H9 (cell line): ENCODE measurements at regions not wholly inside any gene's neighbourhood (a gene's known extent, or its start where the extent isn't known, plus 50 kb on each side); places are given as distances from the start of the nearest gene placed in this dataset.

Source experiments
- DNase-seq: peaks from one replicate; pipeline ENCODE4 v3.0.0-alpha.2; 2017
- H2AFZ ChIP-seq: one replicate; pipeline ENCODE4 v1.6.1; 2013; ENCODE audit warnings: mild to moderate bottlenecking, low read length, control low read depth, moderate library complexity
- H2AK5ac ChIP-seq: 2 replicates; pipeline ENCODE4 v1.6.1; 2013; ENCODE audit warnings: low read length, control low read depth, mixed read lengths; ENCODE audit not compliant: insufficient read length
- H2BK120ac ChIP-seq: one replicate; pipeline ENCODE4 v1.6.1; 2013; ENCODE audit warnings: low read depth, mild to moderate bottlenecking, low read length, control low read depth, inconsistent platforms; ENCODE audit not compliant: poor library complexity, severe bottlenecking
- H2BK12ac ChIP-seq: 2 replicates; pipeline ENCODE4 v1.6.1; 2013; ENCODE audit warnings: low read length, control low read depth, mixed read lengths, low read depth; ENCODE audit not compliant: insufficient read length
- H2BK15ac ChIP-seq: 2 replicates; pipeline ENCODE4 v1.6.1; 2013; ENCODE audit warnings: low read depth, low read length, control low read depth
- H2BK20ac ChIP-seq: one replicate; pipeline ENCODE4 v1.6.1; 2013; ENCODE audit warnings: low read depth, mild to moderate bottlenecking, low read length, control low read depth, inconsistent platforms; ENCODE audit not compliant: poor library complexity, severe bottlenecking
- H2BK5ac ChIP-seq: 2 replicates; pipeline ENCODE4 v1.6.1; 2013; ENCODE audit warnings: low read length, control low read depth, mixed read lengths; ENCODE audit not compliant: insufficient read length
- H3K14ac ChIP-seq: 2 replicates; pipeline ENCODE4 v1.6.1; 2013; ENCODE audit warnings: low read length, control low read depth; ENCODE audit not compliant: insufficient read depth
- H3K18ac ChIP-seq: 2 replicates; pipeline ENCODE4 v1.6.1; 2013; ENCODE audit warnings: low read depth, mild to moderate bottlenecking, mixed read lengths, low read length, control low read depth; ENCODE audit not compliant: insufficient read length
- H3K23ac ChIP-seq: 2 replicates; pipeline ENCODE4 v1.6.1; 2013; ENCODE audit warnings: low read length, control low read depth, mixed read lengths, low read depth; ENCODE audit not compliant: insufficient read length
- H3K23me2 ChIP-seq: 2 replicates; pipeline ENCODE4 v1.6.1; 2013; ENCODE audit warnings: low read depth, mild to moderate bottlenecking, mixed read lengths, low read length, control low read depth; ENCODE audit not compliant: insufficient read length, poor library complexity, severe bottlenecking
- H3K27ac ChIP-seq: 2 replicates; pipeline ENCODE4 v1.5.1; 2013; ENCODE audit warnings: low read length, control low read depth, mixed read lengths, low read depth; ENCODE audit not compliant: insufficient read length
- H3K27me3 ChIP-seq: 2 replicates; pipeline ENCODE4 v1.6.1; 2013; ENCODE audit warnings: low read length, control low read depth, inconsistent platforms; ENCODE audit not compliant: insufficient read depth
- H3K4ac ChIP-seq: 2 replicates; pipeline ENCODE4 v1.6.1; 2013; ENCODE audit warnings: low read depth, mild to moderate bottlenecking, control low read depth, inconsistent platforms, low read length, moderate library complexity
- H3K4me1 ChIP-seq: 2 replicates; pipeline ENCODE4 v1.6.1; 2013; ENCODE audit warnings: low read length, control low read depth, inconsistent platforms; ENCODE audit not compliant: insufficient read depth
- H3K4me2 ChIP-seq: 2 replicates; pipeline ENCODE4 v1.6.1; 2013; ENCODE audit warnings: low read length, control low read depth, mixed read lengths; ENCODE audit not compliant: insufficient read length, insufficient read depth
- H3K56ac ChIP-seq: 2 replicates; pipeline ENCODE4 v1.6.1; 2013; ENCODE audit warnings: low read depth, mild to moderate bottlenecking, mixed read lengths, low read length, control low read depth; ENCODE audit not compliant: insufficient read length
- H3K79me1 ChIP-seq: 2 replicates; pipeline ENCODE4 v1.6.1; 2013; ENCODE audit warnings: low read depth, mild to moderate bottlenecking, moderate library complexity, low read length, control low read depth, inconsistent platforms; ENCODE audit not compliant: insufficient read depth, poor library complexity, severe bottlenecking
- H3K79me2 ChIP-seq: 2 replicates; pipeline ENCODE4 v1.6.1; 2013; ENCODE audit warnings: low read length, control low read depth, inconsistent platforms; ENCODE audit not compliant: insufficient read depth
- H3K9ac ChIP-seq: 2 replicates; pipeline ENCODE4 v1.6.1; 2013; ENCODE audit warnings: low read length, control low read depth, mixed read lengths; ENCODE audit not compliant: insufficient read length; ENCODE audit errors: extremely low read depth
- H3K9me3 ChIP-seq: one replicate; pipeline ENCODE4 v1.6.1; 2013; ENCODE audit warnings: low read depth, low read length, inconsistent platforms; ENCODE audit not compliant: control insufficient read depth
- H3T11ph ChIP-seq: one replicate; pipeline ENCODE4 v1.6.1; 2013; ENCODE audit warnings: mild to moderate bottlenecking, low read length, control low read depth, inconsistent platforms
- H4K20me1 ChIP-seq: one replicate; pipeline ENCODE4 v1.6.1; 2013; ENCODE audit not compliant: control insufficient read depth, insufficient read length, insufficient read depth
- H4K5ac ChIP-seq: 2 replicates; pipeline ENCODE4 v1.6.1; 2013; ENCODE audit warnings: low read depth, mild to moderate bottlenecking, mixed read lengths, low read length, control low read depth; ENCODE audit not compliant: insufficient read length
- H4K8ac ChIP-seq: replicated peaks from 2 replicates; pipeline ENCODE4 v1.6.1; 2013; ENCODE audit warnings: low read length, control low read depth, mixed read lengths, low read depth; ENCODE audit not compliant: insufficient read length
- H4K91ac ChIP-seq: 2 replicates; pipeline ENCODE4 v1.6.1; 2013; ENCODE audit warnings: low read depth, mild to moderate bottlenecking, moderate library complexity, mixed read lengths, low read length, control low read depth; ENCODE audit not compliant: insufficient read length
- H3K27ac Mint-ChIP-seq, 3 experiments: 2 replicates in 2 of 3; 3 replicates in 1 of 3; pipeline ENCODE4 v1.8.0; 2020 to 2021; ENCODE audit warnings: mixed read lengths in 3 of 3, mild to moderate bottlenecking in 1 of 3, moderate library complexity in 1 of 3
- H3K27me3 Mint-ChIP-seq: 2 replicates; pipeline ENCODE4 v1.8.0; 2021; ENCODE audit warnings: low read depth, mild to moderate bottlenecking, moderate library complexity, mixed read lengths
- H3K36me3 Mint-ChIP-seq, 3 experiments: 2 replicates in 2 of 3; 3 replicates in 1 of 3; pipeline ENCODE4 v1.8.0; 2020 to 2021; ENCODE audit warnings: low read depth in 3 of 3, mixed read lengths in 3 of 3; ENCODE audit not compliant: insufficient read depth in 1 of 3
- H3K4me1 Mint-ChIP-seq, 2 experiments: 2 replicates each; pipeline ENCODE4 v1.8.0; 2020; ENCODE audit warnings: mixed read lengths in 2 of 2
- H3K4me3 Mint-ChIP-seq, 2 experiments: 2 replicates in 1 of 2; 3 replicates in 1 of 2; pipeline ENCODE4 v1.8.0; 2020 to 2021; ENCODE audit warnings: mild to moderate bottlenecking in 2 of 2, mixed read lengths in 2 of 2, moderate library complexity in 1 of 2
- H3K9me3 Mint-ChIP-seq, 2 experiments: 2 replicates in 1 of 2; 3 replicates in 1 of 2; pipeline ENCODE4 v1.8.0; 2020; ENCODE audit warnings: mild to moderate bottlenecking in 2 of 2, mixed read lengths in 2 of 2, moderate library complexity in 1 of 2
- CTCF ChIP-seq: fragments of 200-600 bp; sonication (generic); conservative IDR thresholded peaks from 3 replicates; pipeline ENCODE4 v1.8.0; 2021; ENCODE audit warnings: antibody characterized with exemption, mild to moderate bottlenecking
- WGBS: extraction: QIAGEN DNeasy Blood & Tissue Kit; methylation state at CpG from one replicate; pipeline ENCODE4 v1.1.7; 2013; ENCODE audit warnings: missing lambda C conversion rate, low lambda C conversion rate, mixed read lengths; ENCODE audit not compliant: insufficient read length; ENCODE audit errors: extremely low coverage; 5-methylcytosine and 5-hydroxymethylcytosine counted together

GRCh38 chr6:169883316-169883715 is 131.9 kb downstream of the ERMARD start:
- Histone ChIP-seq H3K27ac (no peak overlapping the region), H4K5ac (no peak overlapping the region), H4K20me1 (no peaks in the 10 kb centered on the region), H3K4me2 (no peak overlapping the region), H3K4ac (no peak overlapping the region), H3K27me3 (no peaks in the 10 kb centered on the region), H3K4me1 (no peaks in the 10 kb centered on the region), H3K18ac (no peak overlapping the region), H3K79me2 (no peaks in the 10 kb centered on the region), H3K14ac (no peak overlapping the region), H2AK5ac (no peak overlapping the region), H4K8ac (no peak overlapping the region), H3K56ac (no peak overlapping the region), H4K91ac (no peak overlapping the region), H2AFZ (no peak overlapping the region), H3T11ph (no peak overlapping the region), H2BK120ac (no peak overlapping the region), H2BK5ac (no peak overlapping the region), H2BK12ac (no peak overlapping the region), H2BK15ac (no peak overlapping the region), H3K23me2 (peaks cover 2% of the 10 kb centered on the region), H3K9me3 (no peaks in the 10 kb centered on the region), H3K79me1 (no peaks in the 10 kb centered on the region), H3K9ac (no peak overlapping the region), H2BK20ac (no peak overlapping the region), H3K23ac (no peak overlapping the region)
- Mint-ChIP-seq H3K36me3 (no peaks in the 10 kb centered on the region; a peak in 1 of 7 replicates), H3K27me3 (peaks cover 9% of the 10 kb centered on the region), H3K27ac (no peak overlapping the region; a peak in 1 of 7 replicates), H3K4me1 (no peaks in the 10 kb centered on the region), H3K9me3 (no peaks in the 10 kb centered on the region), H3K4me3 (no peak overlapping the region)
- no peak for DNase-seq
- TF ChIP-seq CTCF, result no peak
- no CpG with 5 or more reads among the region's 10 CpGs for WGBS
